GM12865 (cell line): ENCODE measurements at regions not wholly inside any gene's neighbourhood (a gene's known extent, or its start where the extent isn't known, plus 50 kb on each side); places are given as distances from the start of the nearest gene placed in this dataset.

Source experiments
- DNase-seq: peaks from one replicate; pipeline ENCODE4 v3.0.0; 2010; ENCODE audit warnings: low read depth
- H3K4me3 ChIP-seq: 2 replicates; pipeline ENCODE4 v1.5.1; 2011; ENCODE audit warnings: mild to moderate bottlenecking, low read depth, low read length, control low read depth
- CTCF ChIP-seq: IDR thresholded peaks from 2 replicates; pipeline ENCODE4 v1.5.1; 2011; ENCODE audit warnings: low read length, control low read depth, low read depth, inconsistent platforms; ENCODE audit not compliant: insufficient read depth; ENCODE audit errors: missing control alignments

- H3K4me3 ChIP-seq = no peak overlapping the region
- no peak for DNase-seq
- no peak for TF ChIP-seq CTCF
These were observed 130.8 kb downstream of the TMEM132E start for GRCh38 chr17:34710226-34710625.

- no peak overlapping the region for H3K4me3 ChIP-seq
- DNase-seq = no peak
- TF ChIP-seq CTCF = no peak
These were observed 129.9 kb downstream of the TMEM132E start for GRCh38 chr17:34709158-34709754.

- DNase-seq = no peak
- no peak for TF ChIP-seq CTCF
- no peak overlapping the region for H3K4me3 ChIP-seq
These were observed 126.6 kb downstream of the TMEM132E start for GRCh38 chr17:34706029-34706428.

- DNase-seq = peak; percentile 54
- no peak for TF ChIP-seq CTCF
- H3K4me3 ChIP-seq = no peak overlapping the region
These were observed 124.2 kb downstream of the TMEM132E start for GRCh38 chr17:34703533-34703932.

GRCh38 chr17:34699181-34699580, 119.8 kb downstream of the TMEM132E start:
- H3K4me3 ChIP-seq = no peak overlapping the region
- no peak for DNase-seq
- no peak for TF ChIP-seq CTCF

- no peak for DNase-seq
- TF ChIP-seq CTCF = no peak
These were observed 113.5 kb downstream of the TMEM132E start for GRCh38 chr17:34692920-34693319.

More at GRCh38 chr17:34692920-34693319, 113.5 kb downstream of the TMEM132E start:
- no peak overlapping the region for H3K4me3 ChIP-seq
